ENCODE measurements at regions not wholly inside any gene's neighbourhood (a gene's known extent, or its start where the extent isn't known, plus 50 kb on each side); places are given as distances from the start of the nearest gene placed in this dataset.

- Histone ChIP-seq H3K79me2 (ENCODE audit: control insufficient read depth, insufficient read depth, low read length) (no peaks in the 10 kb centered on the region), H3K9ac (ENCODE audit: insufficient read depth, low read length) (no peak overlapping the region), H3K27ac (ENCODE audit: insufficient read depth, low read length) (no peak overlapping the region), H3K4me1 (ENCODE audit: control insufficient read depth, extremely low read depth, insufficient read depth, low read length) (no peaks in the 10 kb centered on the region), H2AFZ (ENCODE audit: low read length) (no peak overlapping the region), H3K27me3 (ENCODE audit: control insufficient read depth, insufficient read depth, low read length) (no peaks in the 10 kb centered on the region), H3K9me3 (ENCODE audit: control insufficient read depth, insufficient read depth, low read depth, low read length) (no peaks in the 10 kb centered on the region), H3K36me3 (ENCODE audit: control insufficient read depth, insufficient read depth, low read length) (no peaks in the 10 kb centered on the region), H3K4me3 (replicated peaks in 1 of 4; ENCODE audit: control extremely low read depth in 1 of 4, insufficient read depth in 1 of 4, low read depth in 3 of 4, low read length in 4 of 4) (no peak overlapping the region), H3K4me2 (ENCODE audit: extremely low read depth, insufficient read depth, low read length) (no peak overlapping the region), H4K20me1 (ENCODE audit: control insufficient read depth, extremely low read depth, insufficient read depth, low read length) (no peaks in the 10 kb centered on the region)
- TF ChIP-seq EZH2 (IDR thresholded peaks at IDR 0.05; ENCODE audit: low read length, missing control alignments), result no peak
- TF ChIP-seq CTCF (conservative IDR thresholded peaks at IDR 0.05 in 1 of 2, IDR thresholded peaks at IDR 0.05 in 1 of 2; ENCODE audit: low read depth in 1 of 2, low read length in 2 of 2), result no peak
- DNase-seq (ENCODE audit: low read depth in 2 of 2), result no peak
These were observed 597.7 kb upstream of the CADM1 start for GRCh38 chr11:116101902-116102301.

GRCh38 chr11:116100016-116100415, 595.8 kb upstream of the CADM1 start:
- Histone ChIP-seq H3K27ac (ENCODE audit: insufficient read depth, low read length) (no peak overlapping the region), H2AFZ (ENCODE audit: low read length) (no peak overlapping the region), H4K20me1 (ENCODE audit: control insufficient read depth, extremely low read depth, insufficient read depth, low read length) (no peaks in the 10 kb centered on the region), H3K9ac (ENCODE audit: insufficient read depth, low read length) (no peak overlapping the region), H3K4me1 (ENCODE audit: control insufficient read depth, extremely low read depth, insufficient read depth, low read length) (no peaks in the 10 kb centered on the region), H3K27me3 (ENCODE audit: control insufficient read depth, insufficient read depth, low read length) (no peaks in the 10 kb centered on the region), H3K4me3 (replicated peaks in 1 of 4; ENCODE audit: control extremely low read depth in 1 of 4, insufficient read depth in 1 of 4, low read depth in 3 of 4, low read length in 4 of 4) (no peak overlapping the region), H3K36me3 (ENCODE audit: control insufficient read depth, insufficient read depth, low read length) (no peaks in the 10 kb centered on the region), H3K4me2 (ENCODE audit: extremely low read depth, insufficient read depth, low read length) (no peak overlapping the region), H3K9me3 (ENCODE audit: control insufficient read depth, insufficient read depth, low read depth, low read length) (no peaks in the 10 kb centered on the region), H3K79me2 (ENCODE audit: control insufficient read depth, insufficient read depth, low read length) (no peaks in the 10 kb centered on the region)
- DNase-seq (ENCODE audit: low read depth in 2 of 2), result no peak
- TF ChIP-seq CTCF (conservative IDR thresholded peaks at IDR 0.05 in 1 of 2, IDR thresholded peaks at IDR 0.05 in 1 of 2; ENCODE audit: low read depth in 1 of 2, low read length in 2 of 2), result no peak

- Histone ChIP-seq H3K9me3 (ENCODE audit: control insufficient read depth, insufficient read depth, low read depth, low read length) (no peaks in the 10 kb centered on the region), H3K4me2 (ENCODE audit: extremely low read depth, insufficient read depth, low read length) (no peak overlapping the region), H3K4me3 (replicated peaks in 1 of 4; ENCODE audit: control extremely low read depth in 1 of 4, insufficient read depth in 1 of 4, low read depth in 3 of 4, low read length in 4 of 4) (no peak overlapping the region), H3K4me1 (ENCODE audit: control insufficient read depth, extremely low read depth, insufficient read depth, low read length) (no peaks in the 10 kb centered on the region), H3K27me3 (ENCODE audit: control insufficient read depth, insufficient read depth, low read length) (no peaks in the 10 kb centered on the region), H3K79me2 (ENCODE audit: control insufficient read depth, insufficient read depth, low read length) (no peaks in the 10 kb centered on the region), H3K9ac (ENCODE audit: insufficient read depth, low read length) (no peak overlapping the region), H3K27ac (ENCODE audit: insufficient read depth, low read length) (no peak overlapping the region), H2AFZ (ENCODE audit: low read length) (no peak overlapping the region), H4K20me1 (ENCODE audit: control insufficient read depth, extremely low read depth, insufficient read depth, low read length) (no peaks in the 10 kb centered on the region), H3K36me3 (ENCODE audit: control insufficient read depth, insufficient read depth, low read length) (no peaks in the 10 kb centered on the region)
- TF ChIP-seq CTCF (conservative IDR thresholded peaks at IDR 0.05 in 1 of 2, IDR thresholded peaks at IDR 0.05 in 1 of 2; ENCODE audit: low read depth in 1 of 2, low read length in 2 of 2) (no peak), EZH2 (IDR thresholded peaks at IDR 0.05; ENCODE audit: low read length, missing control alignments) (no peak)
- no peak for DNase-seq (ENCODE audit: low read depth in 2 of 2)
These were observed 595.3 kb upstream of the CADM1 start for GRCh38 chr11:116099541-116099940.
